IMR-90 (cell line): ENCODE measurements at regions not wholly inside any gene's neighbourhood (a gene's known extent, or its start where the extent isn't known, plus 50 kb on each side); places are given as distances from the start of the nearest gene placed in this dataset.

Experiments used
- ATAC-seq: fragments of 200-7000 bp; cut with Tn5 transposase; 2 replicates; pipeline ENCODE4 v1.9.1; 2020; ENCODE audit warnings: low read depth, mild to moderate bottlenecking, moderate library complexity
- BruUV-seq: library from RNA; stranded (reverse); fragments of 400-500 nt; replicated peaks from 2 replicates; lab custom pipeline; 2021; lab: Mats Ljungman, UMichigan
- CTCF ChIA-PET: fragments of 300-600 bp; formaldehyde crosslinking; extraction: SDS; loops from one replicate; lab custom pipeline; 2021; ENCODE audit warnings: antibody characterized with exemption; lab: Yijun Ruan, JAX
- POLR2A ChIA-PET: fragments of 300-600 bp; sonication (Branson Sonifier 250); formaldehyde crosslinking; loops from one replicate; lab custom pipeline; 2022; ENCODE audit warnings: antibody characterized with exemption; ENCODE audit not compliant: unreplicated experiment; lab: Charles Lee
- DNase-seq: peaks from one replicate; pipeline ENCODE4 v3.0.0; 2013
- H2AFZ ChIP-seq: replicated peaks from 2 replicates; pipeline ENCODE3; 2013; ENCODE audit warnings: low read length, mild to moderate bottlenecking; ENCODE audit not compliant: poor library complexity
- H2AK5ac ChIP-seq: 2 replicates; pipeline ENCODE4 v1.6.1; 2013; ENCODE audit warnings: low read depth, low read length, inconsistent platforms
- H2AK9ac ChIP-seq: replicated peaks from 2 replicates; pipeline ENCODE3; 2013; ENCODE audit warnings: mild to moderate bottlenecking, low read depth, low read length, moderate library complexity; ENCODE audit not compliant: poor library complexity
- H2BK120ac ChIP-seq: 2 replicates; pipeline ENCODE4 v1.6.1; 2013; ENCODE audit warnings: low read depth, low read length, inconsistent platforms
- H2BK15ac ChIP-seq: 3 replicates; pipeline ENCODE4 v1.6.1; 2013; ENCODE audit warnings: low read depth, low read length, inconsistent platforms
- H2BK20ac ChIP-seq: 2 replicates; pipeline ENCODE4 v1.6.1; 2013; ENCODE audit warnings: low read depth, mild to moderate bottlenecking, inconsistent platforms, low read length, moderate library complexity
- H2BK5ac ChIP-seq: 2 replicates; pipeline ENCODE4 v1.6.1; 2013; ENCODE audit warnings: mild to moderate bottlenecking, low read depth, low read length, inconsistent platforms; ENCODE audit not compliant: poor library complexity, severe bottlenecking
- H3K14ac ChIP-seq: replicated peaks from 2 replicates; pipeline ENCODE4 v1.6.1; 2013; ENCODE audit warnings: low read depth, low read length, inconsistent platforms
- H3K18ac ChIP-seq: 2 replicates; pipeline ENCODE4 v1.6.1; 2013; ENCODE audit warnings: low read depth, low read length, control low read depth
- H3K23ac ChIP-seq: 2 replicates; pipeline ENCODE4 v1.6.1; 2013; ENCODE audit warnings: low read depth, low read length, inconsistent platforms
- H3K27ac ChIP-seq: 2 replicates; pipeline ENCODE4 v1.5.1; 2013; ENCODE audit warnings: mild to moderate bottlenecking, control low read depth, low read length; ENCODE audit not compliant: insufficient read depth
- H3K27me3 ChIP-seq: 2 replicates; pipeline ENCODE4 v1.6.1; 2013; ENCODE audit warnings: low read length; ENCODE audit not compliant: control insufficient read depth, insufficient read depth
- H3K36me3 ChIP-seq: 2 replicates; pipeline ENCODE4 v1.6.1; 2013; ENCODE audit warnings: low read length, mixed read lengths; ENCODE audit not compliant: control insufficient read depth, insufficient read depth
- H3K4ac ChIP-seq: 2 replicates; pipeline ENCODE4 v1.6.1; 2013; ENCODE audit warnings: low read depth, low read length, inconsistent platforms
- H3K4me1 ChIP-seq: 2 replicates; pipeline ENCODE4 v1.6.1; 2013; ENCODE audit warnings: low read length, mixed read lengths; ENCODE audit not compliant: control insufficient read depth, insufficient read depth
- H3K4me2 ChIP-seq: 2 replicates; pipeline ENCODE4 v1.6.1; 2013; ENCODE audit warnings: low read depth, mild to moderate bottlenecking, control low read depth, low read length, moderate library complexity
- H3K4me3 ChIP-seq: 2 replicates; pipeline ENCODE4 v1.5.1; 2013; ENCODE audit warnings: low read depth, mild to moderate bottlenecking, control low read depth, low read length, moderate library complexity; ENCODE audit not compliant: insufficient read depth
- H3K56ac ChIP-seq: 2 replicates; pipeline ENCODE4 v1.6.1; 2013; ENCODE audit warnings: low read length, inconsistent platforms; ENCODE audit not compliant: insufficient read depth; ENCODE audit errors: extremely low read depth
- H3K79me1 ChIP-seq, 2 experiments: 2 replicates each; pipeline ENCODE4 v1.6.1; 2013; ENCODE audit warnings: low read length in 2 of 2, inconsistent platforms in 1 of 2, low read depth in 1 of 2
- H3K9ac ChIP-seq: 2 replicates; pipeline ENCODE4 v1.6.1; 2013; ENCODE audit warnings: low read depth, low read length, control low read depth
- H3K9me1 ChIP-seq: 2 replicates; pipeline ENCODE4 v1.6.1; 2013; ENCODE audit warnings: low read length, inconsistent platforms; ENCODE audit not compliant: insufficient read depth
- H3K9me3 ChIP-seq: 2 replicates; pipeline ENCODE4 v1.6.1; 2013; ENCODE audit warnings: low read length; ENCODE audit not compliant: control insufficient read depth, insufficient read depth
- H4K20me1 ChIP-seq: 2 replicates; pipeline ENCODE4 v1.6.1; 2013; ENCODE audit warnings: low read length, inconsistent platforms; ENCODE audit not compliant: insufficient read depth
- H4K5ac ChIP-seq: 2 replicates; pipeline ENCODE4 v1.6.1; 2013; ENCODE audit warnings: mild to moderate bottlenecking, low read depth, low read length, control low read depth
- H4K8ac ChIP-seq, 2 experiments: 2 replicates each; pipeline ENCODE4 v1.6.1; 2013; ENCODE audit warnings: low read depth in 2 of 2, low read length in 2 of 2, control low read depth in 1 of 2, inconsistent platforms in 1 of 2
- H4K91ac ChIP-seq: 2 replicates; pipeline ENCODE4 v1.6.1; 2013; ENCODE audit warnings: low read depth, low read length, inconsistent platforms; ENCODE audit not compliant: insufficient read depth
- MAFK ChIP-seq: IDR thresholded peaks from 2 replicates; pipeline ENCODE4 v1.6.1; 2012; ENCODE audit warnings: low read depth, low read length, improper control_type of control experiment
- MAZ ChIP-seq: IDR thresholded peaks from 2 replicates; pipeline ENCODE4 v1.6.1; 2012; ENCODE audit warnings: low read depth, mild to moderate bottlenecking, low read length, improper control_type of control experiment, moderate library complexity, borderline replicate concordance
- POLR2A ChIP-seq: IDR thresholded peaks from 2 replicates; pipeline ENCODE4 v1.6.1; 2012; ENCODE audit warnings: mild to moderate bottlenecking, low read depth, low read length
- RFX5 ChIP-seq: IDR thresholded peaks from 2 replicates; pipeline ENCODE4 v1.8.0; 2012; ENCODE audit warnings: low read depth, mild to moderate bottlenecking, low read length, moderate library complexity
- SMC3 ChIP-seq: fragments of 150-350 bp; IDR thresholded peaks from 2 replicates; pipeline ENCODE4 v1.6.1; 2016; ENCODE audit warnings: low read depth, mild to moderate bottlenecking, antibody characterized with exemption, low read length, moderate library complexity
- WGBS, 2 experiments: methylation state at CpG; one replicate each; pipeline versions ENCODE4 v1.1.5 to v1.1.7; 2013; ENCODE audit warnings: missing lambda C conversion rate in 2 of 2; ENCODE audit not compliant: insufficient read length in 1 of 2; ENCODE audit errors: extremely low coverage in 2 of 2; 5-methylcytosine and 5-hydroxymethylcytosine counted together
- dilution Hi-C: fragments of 300-500 bp; cut with HindIII; formaldehyde crosslinking; loops from one replicate; pipeline ENCODE4 v1.14.3; 2018; ENCODE audit warnings: low sequenced_read_pairs; ENCODE audit not compliant: unreplicated experiment
- in situ Hi-C: fragments of 300-500 bp; cut with MboI; formaldehyde crosslinking; loops from 3 replicates; pipeline ENCODE4 v1.14.3; 2019; ENCODE audit warnings: low sequenced_read_pairs, inconsistent platforms, mixed read lengths
- intact Hi-C: fragments of 100-400 bp; cut with micrococcal nuclease; formaldehyde crosslinking; loops from 2 replicates; pipeline ENCODE4 v1.10.0; 2022
- TF ChIP-seq, protein P1 (sequence below): fragments of 150-350 bp; IDR thresholded peaks from 2 replicates; pipeline ENCODE4 v1.6.1; 2017; ENCODE audit warnings: mild to moderate bottlenecking, antibody characterized with exemption, low read length, low read depth

DNA sequence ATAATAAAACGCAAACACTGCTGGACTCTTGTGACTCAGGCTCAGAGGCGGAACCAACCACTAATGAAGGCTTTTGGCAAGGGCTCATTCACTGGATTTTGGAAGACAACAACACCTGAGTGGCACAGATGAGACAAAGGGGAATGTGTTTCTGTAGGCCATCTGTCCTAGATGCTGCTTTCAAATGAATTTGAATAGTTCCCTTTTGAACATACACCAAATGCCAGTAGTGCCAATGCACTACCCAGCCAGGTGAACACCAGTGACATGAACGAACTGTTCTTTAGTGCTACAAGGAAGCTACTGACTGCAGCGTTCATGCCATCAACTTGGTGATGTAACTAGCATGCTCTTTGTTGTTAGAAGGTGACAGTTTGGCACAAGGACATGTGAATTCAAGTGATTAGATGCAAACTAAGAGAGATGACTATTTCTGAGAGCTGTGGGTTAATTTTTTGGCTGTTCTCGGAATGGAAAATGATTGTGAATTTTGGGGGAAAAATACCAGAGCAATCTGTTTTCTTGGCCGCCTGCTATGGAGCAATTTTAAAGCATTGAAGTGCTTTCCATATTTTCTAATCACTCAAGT, 173.7 kb downstream of the SLC24A2 start:
- no peaks in the 10 kb centered on the region for H3K9me3 ChIP-seq
- WGBS, 2 experiments: 93% methylated on average over 2 of the region's 6 CpGs; no CpG with 5 or more reads in 1 of the 2 experiments
- no peaks in the 10 kb centered on the region for H3K4me1 ChIP-seq
- H4K91ac ChIP-seq: no peak overlapping the region
- H3K4me3 ChIP-seq: no peak overlapping the region
- dilution Hi-C loops: no loop called here
- no peak overlapping the region for H2BK5ac ChIP-seq
- ChIA-PET POLR2A (no interaction called here), CTCF (no interaction called here)
- no peak overlapping the region for H3K14ac ChIP-seq
- DNase-seq (no peak), ATAC-seq (no peak)
- H2BK20ac ChIP-seq: no peak overlapping the region
- no peak overlapping the region for H3K27ac ChIP-seq
- no peak overlapping the region for H2BK15ac ChIP-seq
- intact Hi-C loops: no loop called here
- BruUV-seq: no TSS peak
- H3K4ac ChIP-seq: no peak overlapping the region
- H3K27me3 ChIP-seq: no peaks in the 10 kb centered on the region; the same call in 1 of the 2 replicates
- no peak overlapping the region for H3K18ac ChIP-seq
- H3K9ac ChIP-seq: no peak overlapping the region
- no peak overlapping the region for H3K4me2 ChIP-seq
- H3K9me1 ChIP-seq: no peaks in the 10 kb centered on the region
- H4K8ac ChIP-seq: no peak overlapping the region
- H3K79me1 ChIP-seq: no peaks in the 10 kb centered on the region
- no peak overlapping the region for H3K56ac ChIP-seq
- H4K5ac ChIP-seq: no peak overlapping the region
- no peaks in the 10 kb centered on the region for H3K36me3 ChIP-seq
- no peak overlapping the region for H2AK5ac ChIP-seq
- H4K20me1 ChIP-seq: no peaks in the 10 kb centered on the region
- TF ChIP-seq POLR2A (no peak), SMC3 (no peak), RFX5 (no peak), MAZ (no peak), MAFK (no peak)
- TF ChIP-seq, protein P1, sequence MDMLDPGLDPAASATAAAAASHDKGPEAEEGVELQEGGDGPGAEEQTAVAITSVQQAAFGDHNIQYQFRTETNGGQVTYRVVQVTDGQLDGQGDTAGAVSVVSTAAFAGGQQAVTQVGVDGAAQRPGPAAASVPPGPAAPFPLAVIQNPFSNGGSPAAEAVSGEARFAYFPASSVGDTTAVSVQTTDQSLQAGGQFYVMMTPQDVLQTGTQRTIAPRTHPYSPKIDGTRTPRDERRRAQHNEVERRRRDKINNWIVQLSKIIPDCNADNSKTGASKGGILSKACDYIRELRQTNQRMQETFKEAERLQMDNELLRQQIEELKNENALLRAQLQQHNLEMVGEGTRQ: no peak
- no peak overlapping the region for H2AK9ac ChIP-seq
- no peak overlapping the region for H2BK120ac ChIP-seq
- H3K23ac ChIP-seq: no peak overlapping the region
- in situ Hi-C loops: no loop called here
- H2AFZ ChIP-seq: no peak overlapping the region
